ENCODE measurements at regions not wholly inside any gene's neighbourhood (a gene's known extent, or its start where the extent isn't known, plus 50 kb on each side); places are given as distances from the start of the nearest gene placed in this dataset.

GRCh38 chr15:72855791-72856190, 72.2 kb upstream of the ADPGK start:
- Histone ChIP-seq H3K4me2 (ENCODE audit: low read length) (no peak overlapping the region), H3K9me3 (ENCODE audit: low read length) (no peaks in the 10 kb centered on the region), H3K79me2 (ENCODE audit: insufficient read depth, low read length) (no peaks in the 10 kb centered on the region), H3K9ac (ENCODE audit: low read length) (no peak overlapping the region), H2AFZ (ENCODE audit: low read length) (no peak overlapping the region), H3K9me2 (ENCODE audit: low read depth, low read length) (no peaks in the 10 kb centered on the region), H3K4me1 (ENCODE audit: insufficient read depth, low read length, severe bottlenecking) (no peaks in the 10 kb centered on the region), H3K36me3 (ENCODE audit: insufficient read depth, low read length) (no peaks in the 10 kb centered on the region), H4K20me1 (ENCODE audit: insufficient read depth, low read length) (no peaks in the 10 kb centered on the region), H3K27ac (ENCODE audit: low read depth, low read length, poor library complexity, severe bottlenecking) (no peak overlapping the region), H3K27me3 (ENCODE audit: insufficient read depth, low read length) (peaks cover 3% of the 10 kb centered on the region; the same call in 1 of the 2 replicates), H3F3A (ENCODE audit: insufficient read depth, low read length) (no peaks in the 10 kb centered on the region), H3K4me3 (ENCODE audit: low read depth, low read length, poor library complexity, severe bottlenecking) (no peak overlapping the region)
- TF ChIP-seq EZH2 (IDR thresholded peaks at IDR 0.05; ENCODE audit: borderline replicate concordance, low read length): no peak
- TF ChIP-seq CTCF (IDR thresholded peaks at IDR 0.05; ENCODE audit: low read length): no peak

GRCh38 chr15:72852273-72852672, 68.7 kb upstream of the ADPGK start:
- H3K36me3 ChIP-seq (ENCODE audit: insufficient read depth, low read length): no peaks in the 10 kb centered on the region
- no peaks in the 10 kb centered on the region for H3F3A ChIP-seq (ENCODE audit: insufficient read depth, low read length)
- TF ChIP-seq EZH2 (IDR thresholded peaks at IDR 0.05; ENCODE audit: borderline replicate concordance, low read length) (no peak), CTCF (IDR thresholded peaks at IDR 0.05; ENCODE audit: low read length) (no peak)
- peaks cover 3% of the 10 kb centered on the region; the same call in 1 of the 2 replicates for H3K27me3 ChIP-seq (ENCODE audit: insufficient read depth, low read length)
- no peaks in the 10 kb centered on the region for H4K20me1 ChIP-seq (ENCODE audit: insufficient read depth, low read length)
- no peaks in the 10 kb centered on the region for H3K4me1 ChIP-seq (ENCODE audit: insufficient read depth, low read length, severe bottlenecking)
- H3K4me3 ChIP-seq (ENCODE audit: low read depth, low read length, poor library complexity, severe bottlenecking): no peak overlapping the region
- H3K79me2 ChIP-seq (ENCODE audit: insufficient read depth, low read length): no peaks in the 10 kb centered on the region
- H2AFZ ChIP-seq (ENCODE audit: low read length): no peak overlapping the region
- no peak overlapping the region for H3K4me2 ChIP-seq (ENCODE audit: low read length)
- H3K9me2 ChIP-seq (ENCODE audit: low read depth, low read length): no peaks in the 10 kb centered on the region
- H3K9me3 ChIP-seq (ENCODE audit: low read length): no peaks in the 10 kb centered on the region
- no peak overlapping the region for H3K9ac ChIP-seq (ENCODE audit: low read length)
- no peak overlapping the region for H3K27ac ChIP-seq (ENCODE audit: low read depth, low read length, poor library complexity, severe bottlenecking)

GRCh38 chr15:72851586-72851985, 68.0 kb upstream of the ADPGK start:
- no peak overlapping the region for H3K4me2 ChIP-seq (ENCODE audit: low read length)
- no peak overlapping the region for H3K4me3 ChIP-seq (ENCODE audit: low read depth, low read length, poor library complexity, severe bottlenecking)
- H3K9me2 ChIP-seq (ENCODE audit: low read depth, low read length): no peaks in the 10 kb centered on the region
- no peak overlapping the region for H2AFZ ChIP-seq (ENCODE audit: low read length)
- no peaks in the 10 kb centered on the region for H3K4me1 ChIP-seq (ENCODE audit: insufficient read depth, low read length, severe bottlenecking)
- no peaks in the 10 kb centered on the region for H3K9me3 ChIP-seq (ENCODE audit: low read length)
- no peaks in the 10 kb centered on the region for H4K20me1 ChIP-seq (ENCODE audit: insufficient read depth, low read length)
- no peaks in the 10 kb centered on the region for H3K79me2 ChIP-seq (ENCODE audit: insufficient read depth, low read length)
- H3K27me3 ChIP-seq (ENCODE audit: insufficient read depth, low read length): peaks cover 3% of the 10 kb centered on the region; the same call in 1 of the 2 replicates
- H3K27ac ChIP-seq (ENCODE audit: low read depth, low read length, poor library complexity, severe bottlenecking): no peak overlapping the region
- no peaks in the 10 kb centered on the region for H3K36me3 ChIP-seq (ENCODE audit: insufficient read depth, low read length)
- no peak overlapping the region for H3K9ac ChIP-seq (ENCODE audit: low read length)
- no peaks in the 10 kb centered on the region for H3F3A ChIP-seq (ENCODE audit: insufficient read depth, low read length)
- TF ChIP-seq CTCF (IDR thresholded peaks at IDR 0.05; ENCODE audit: low read length): no peak
- TF ChIP-seq EZH2 (IDR thresholded peaks at IDR 0.05; ENCODE audit: borderline replicate concordance, low read length): no peak

Data from OCI-LY1 (cell line).